IMR-90 (cell line): ENCODE measurements at regions not wholly inside any gene's neighbourhood (a gene's known extent, or its start where the extent isn't known, plus 50 kb on each side); places are given as distances from the start of the nearest gene placed in this dataset.
A peak's percentile ranks its signal among the peaks of the same experiment; 100 is the strongest.

ENCODE experiments used
- ATAC-seq: fragments of 200-7000 bp; cut with Tn5 transposase; 2 replicates; pipeline ENCODE4 v1.9.1; 2020; ENCODE audit warnings: low read depth, mild to moderate bottlenecking, moderate library complexity
- BruUV-seq: library from RNA; stranded (reverse); fragments of 400-500 nt; replicated peaks from 2 replicates; lab custom pipeline; 2021; lab: Mats Ljungman, UMichigan
- CTCF ChIA-PET: fragments of 300-600 bp; formaldehyde crosslinking; extraction: SDS; loops from one replicate; lab custom pipeline; 2021; ENCODE audit warnings: antibody characterized with exemption; lab: Yijun Ruan, JAX
- POLR2A ChIA-PET: fragments of 300-600 bp; sonication (Branson Sonifier 250); formaldehyde crosslinking; loops from one replicate; lab custom pipeline; 2022; ENCODE audit warnings: antibody characterized with exemption; ENCODE audit not compliant: unreplicated experiment; lab: Charles Lee
- DNase-seq: peaks from one replicate; pipeline ENCODE4 v3.0.0; 2013
- H2AFZ ChIP-seq: replicated peaks from 2 replicates; pipeline ENCODE3; 2013; ENCODE audit warnings: low read length, mild to moderate bottlenecking; ENCODE audit not compliant: poor library complexity
- H2AK5ac ChIP-seq: 2 replicates; pipeline ENCODE4 v1.6.1; 2013; ENCODE audit warnings: low read depth, low read length, inconsistent platforms
- H2AK9ac ChIP-seq: replicated peaks from 2 replicates; pipeline ENCODE3; 2013; ENCODE audit warnings: mild to moderate bottlenecking, low read depth, low read length, moderate library complexity; ENCODE audit not compliant: poor library complexity
- H2BK120ac ChIP-seq: 2 replicates; pipeline ENCODE4 v1.6.1; 2013; ENCODE audit warnings: low read depth, low read length, inconsistent platforms
- H2BK15ac ChIP-seq: 3 replicates; pipeline ENCODE4 v1.6.1; 2013; ENCODE audit warnings: low read depth, low read length, inconsistent platforms
- H2BK20ac ChIP-seq: 2 replicates; pipeline ENCODE4 v1.6.1; 2013; ENCODE audit warnings: low read depth, mild to moderate bottlenecking, inconsistent platforms, low read length, moderate library complexity
- H2BK5ac ChIP-seq: 2 replicates; pipeline ENCODE4 v1.6.1; 2013; ENCODE audit warnings: mild to moderate bottlenecking, low read depth, low read length, inconsistent platforms; ENCODE audit not compliant: poor library complexity, severe bottlenecking
- H3K14ac ChIP-seq: replicated peaks from 2 replicates; pipeline ENCODE4 v1.6.1; 2013; ENCODE audit warnings: low read depth, low read length, inconsistent platforms
- H3K18ac ChIP-seq: 2 replicates; pipeline ENCODE4 v1.6.1; 2013; ENCODE audit warnings: low read depth, low read length, control low read depth
- H3K23ac ChIP-seq: 2 replicates; pipeline ENCODE4 v1.6.1; 2013; ENCODE audit warnings: low read depth, low read length, inconsistent platforms
- H3K27ac ChIP-seq: 2 replicates; pipeline ENCODE4 v1.5.1; 2013; ENCODE audit warnings: mild to moderate bottlenecking, control low read depth, low read length; ENCODE audit not compliant: insufficient read depth
- H3K27me3 ChIP-seq: 2 replicates; pipeline ENCODE4 v1.6.1; 2013; ENCODE audit warnings: low read length; ENCODE audit not compliant: control insufficient read depth, insufficient read depth
- H3K36me3 ChIP-seq: 2 replicates; pipeline ENCODE4 v1.6.1; 2013; ENCODE audit warnings: low read length, mixed read lengths; ENCODE audit not compliant: control insufficient read depth, insufficient read depth
- H3K4ac ChIP-seq: 2 replicates; pipeline ENCODE4 v1.6.1; 2013; ENCODE audit warnings: low read depth, low read length, inconsistent platforms
- H3K4me1 ChIP-seq: 2 replicates; pipeline ENCODE4 v1.6.1; 2013; ENCODE audit warnings: low read length, mixed read lengths; ENCODE audit not compliant: control insufficient read depth, insufficient read depth
- H3K4me2 ChIP-seq: 2 replicates; pipeline ENCODE4 v1.6.1; 2013; ENCODE audit warnings: low read depth, mild to moderate bottlenecking, control low read depth, low read length, moderate library complexity
- H3K4me3 ChIP-seq: 2 replicates; pipeline ENCODE4 v1.5.1; 2013; ENCODE audit warnings: low read depth, mild to moderate bottlenecking, control low read depth, low read length, moderate library complexity; ENCODE audit not compliant: insufficient read depth
- H3K56ac ChIP-seq: 2 replicates; pipeline ENCODE4 v1.6.1; 2013; ENCODE audit warnings: low read length, inconsistent platforms; ENCODE audit not compliant: insufficient read depth; ENCODE audit errors: extremely low read depth
- H3K79me1 ChIP-seq, 2 experiments: 2 replicates each; pipeline ENCODE4 v1.6.1; 2013; ENCODE audit warnings: low read length in 2 of 2, inconsistent platforms in 1 of 2, low read depth in 1 of 2
- H3K9ac ChIP-seq: 2 replicates; pipeline ENCODE4 v1.6.1; 2013; ENCODE audit warnings: low read depth, low read length, control low read depth
- H3K9me1 ChIP-seq: 2 replicates; pipeline ENCODE4 v1.6.1; 2013; ENCODE audit warnings: low read length, inconsistent platforms; ENCODE audit not compliant: insufficient read depth
- H3K9me3 ChIP-seq: 2 replicates; pipeline ENCODE4 v1.6.1; 2013; ENCODE audit warnings: low read length; ENCODE audit not compliant: control insufficient read depth, insufficient read depth
- H4K20me1 ChIP-seq: 2 replicates; pipeline ENCODE4 v1.6.1; 2013; ENCODE audit warnings: low read length, inconsistent platforms; ENCODE audit not compliant: insufficient read depth
- H4K5ac ChIP-seq: 2 replicates; pipeline ENCODE4 v1.6.1; 2013; ENCODE audit warnings: mild to moderate bottlenecking, low read depth, low read length, control low read depth
- H4K8ac ChIP-seq, 2 experiments: 2 replicates each; pipeline ENCODE4 v1.6.1; 2013; ENCODE audit warnings: low read depth in 2 of 2, low read length in 2 of 2, control low read depth in 1 of 2, inconsistent platforms in 1 of 2
- H4K91ac ChIP-seq: 2 replicates; pipeline ENCODE4 v1.6.1; 2013; ENCODE audit warnings: low read depth, low read length, inconsistent platforms; ENCODE audit not compliant: insufficient read depth
- BHLHE40 ChIP-seq: fragments of 150-350 bp; IDR thresholded peaks from 2 replicates; pipeline ENCODE4 v1.6.1; 2016; ENCODE audit warnings: mild to moderate bottlenecking, low read depth, low read length
- CEBPB ChIP-seq: IDR thresholded peaks from 2 replicates; pipeline ENCODE4 v1.6.1; 2012; ENCODE audit warnings: low read depth, low read length, improper control_type of control experiment
- CHD1 ChIP-seq: IDR thresholded peaks from 2 replicates; pipeline ENCODE4 v1.6.1; 2012; ENCODE audit warnings: low read depth, low read length, improper control_type of control experiment
- FOS ChIP-seq: fragments of 150-350 bp; IDR thresholded peaks from 2 replicates; pipeline ENCODE4 v1.6.1; 2016; ENCODE audit warnings: low read depth, low read length
- MAFK ChIP-seq: IDR thresholded peaks from 2 replicates; pipeline ENCODE4 v1.6.1; 2012; ENCODE audit warnings: low read depth, low read length, improper control_type of control experiment
- MAZ ChIP-seq: IDR thresholded peaks from 2 replicates; pipeline ENCODE4 v1.6.1; 2012; ENCODE audit warnings: low read depth, mild to moderate bottlenecking, low read length, improper control_type of control experiment, moderate library complexity, borderline replicate concordance
- MXI1 ChIP-seq: IDR thresholded peaks from 2 replicates; pipeline ENCODE4 v1.6.1; 2012; ENCODE audit warnings: low read depth, mild to moderate bottlenecking, low read length, moderate library complexity, borderline replicate concordance
- NFE2L2 ChIP-seq: fragments of 150-350 bp; IDR thresholded peaks from 2 replicates; pipeline ENCODE4 v1.6.1; 2016; ENCODE audit warnings: low read depth, mild to moderate bottlenecking, low read length
- RCOR1 ChIP-seq: IDR thresholded peaks from 2 replicates; pipeline ENCODE4 v1.6.1; 2012; ENCODE audit warnings: mild to moderate bottlenecking, low read length, improper control_type of control experiment; ENCODE audit not compliant: insufficient replicate concordance
- RFX5 ChIP-seq: IDR thresholded peaks from 2 replicates; pipeline ENCODE4 v1.8.0; 2012; ENCODE audit warnings: low read depth, mild to moderate bottlenecking, low read length, moderate library complexity
- SMC3 ChIP-seq: fragments of 150-350 bp; IDR thresholded peaks from 2 replicates; pipeline ENCODE4 v1.6.1; 2016; ENCODE audit warnings: low read depth, mild to moderate bottlenecking, antibody characterized with exemption, low read length, moderate library complexity
- WGBS, 2 experiments: methylation state at CpG; one replicate each; pipeline versions ENCODE4 v1.1.5 to v1.1.7; 2013; ENCODE audit warnings: missing lambda C conversion rate in 2 of 2; ENCODE audit not compliant: insufficient read length in 1 of 2; ENCODE audit errors: extremely low coverage in 2 of 2; 5-methylcytosine and 5-hydroxymethylcytosine counted together
- dilution Hi-C: fragments of 300-500 bp; cut with HindIII; formaldehyde crosslinking; loops from one replicate; pipeline ENCODE4 v1.14.3; 2018; ENCODE audit warnings: low sequenced_read_pairs; ENCODE audit not compliant: unreplicated experiment
- in situ Hi-C: fragments of 300-500 bp; cut with MboI; formaldehyde crosslinking; loops from 3 replicates; pipeline ENCODE4 v1.14.3; 2019; ENCODE audit warnings: low sequenced_read_pairs, inconsistent platforms, mixed read lengths
- intact Hi-C: fragments of 100-400 bp; cut with micrococcal nuclease; formaldehyde crosslinking; loops from 2 replicates; pipeline ENCODE4 v1.10.0; 2022
- TF ChIP-seq, protein P1 (sequence below): conservative IDR thresholded peaks from 2 replicates; pipeline ENCODE4 v1.5.1; 2012; ENCODE audit warnings: mild to moderate bottlenecking, low read depth, low read length, improper control_type of control experiment
- TF ChIP-seq, protein P2 (sequence below): fragments of 150-350 bp; IDR thresholded peaks from 2 replicates; pipeline ENCODE4 v1.6.1; 2017; ENCODE audit warnings: mild to moderate bottlenecking, antibody characterized with exemption, low read length, low read depth

DNA sequence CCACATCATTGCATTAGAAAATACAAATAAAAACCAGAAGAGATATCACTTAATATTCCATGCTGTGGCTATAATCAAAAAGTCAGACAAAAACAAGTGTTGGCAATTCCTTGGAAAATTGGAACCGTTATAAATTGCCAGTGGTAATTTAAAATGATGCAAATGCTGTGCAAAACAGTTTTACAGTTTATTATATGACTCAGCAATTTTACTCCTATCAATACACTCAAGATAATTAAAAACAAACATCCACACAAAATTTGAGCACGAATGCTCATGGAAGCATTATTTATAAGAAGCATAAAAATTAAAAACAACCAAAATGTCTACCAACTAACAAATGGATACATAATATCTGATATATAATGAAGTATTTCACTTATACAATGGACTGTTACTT lies 728.8 kb downstream of the CBLN2 start:
- peaks cover 5% of the 10 kb centered on the region; the same call in 1 of the 2 replicates for H3K9me3 ChIP-seq
- H3K4me3 ChIP-seq, result no peak overlapping the region
- no peak for ATAC-seq
- no peak overlapping the region for H3K4ac ChIP-seq
- H3K27ac ChIP-seq, result no peak overlapping the region
- H3K36me3 ChIP-seq, result no peaks in the 10 kb centered on the region
- no peaks in the 10 kb centered on the region for H4K20me1 ChIP-seq
- no peak overlapping the region for H4K91ac ChIP-seq
- H3K9me1 ChIP-seq, result no peaks in the 10 kb centered on the region
- WGBS, 2 experiments, result no CpG with 5 or more reads among the region's 2 CpGs
- H3K79me1 ChIP-seq, result no peaks in the 10 kb centered on the region
- CTCF ChIA-PET, result no interaction called here
- H2BK20ac ChIP-seq, result no peak overlapping the region
- H4K8ac ChIP-seq, result no peak overlapping the region
- dilution Hi-C loops, result no loop called here
- H3K23ac ChIP-seq, result no peak overlapping the region
- H4K5ac ChIP-seq, result no peak overlapping the region
- H2AFZ ChIP-seq, result no peak overlapping the region
- H2BK120ac ChIP-seq, result no peak overlapping the region
- H2BK15ac ChIP-seq, result no peak overlapping the region
- no peak for DNase-seq
- H3K9ac ChIP-seq, result no peak overlapping the region
- no peak overlapping the region for H2AK5ac ChIP-seq
- H3K56ac ChIP-seq, result no peak overlapping the region
- no peak overlapping the region for H3K14ac ChIP-seq
- TF ChIP-seq FOS, result no peak
- TF ChIP-seq SMC3, result no peak
- TF ChIP-seq CEBPB, result no peak
- peak; percentile 88 for TF ChIP-seq NFE2L2
- TF ChIP-seq MAZ, result no peak
- TF ChIP-seq, protein P1, sequence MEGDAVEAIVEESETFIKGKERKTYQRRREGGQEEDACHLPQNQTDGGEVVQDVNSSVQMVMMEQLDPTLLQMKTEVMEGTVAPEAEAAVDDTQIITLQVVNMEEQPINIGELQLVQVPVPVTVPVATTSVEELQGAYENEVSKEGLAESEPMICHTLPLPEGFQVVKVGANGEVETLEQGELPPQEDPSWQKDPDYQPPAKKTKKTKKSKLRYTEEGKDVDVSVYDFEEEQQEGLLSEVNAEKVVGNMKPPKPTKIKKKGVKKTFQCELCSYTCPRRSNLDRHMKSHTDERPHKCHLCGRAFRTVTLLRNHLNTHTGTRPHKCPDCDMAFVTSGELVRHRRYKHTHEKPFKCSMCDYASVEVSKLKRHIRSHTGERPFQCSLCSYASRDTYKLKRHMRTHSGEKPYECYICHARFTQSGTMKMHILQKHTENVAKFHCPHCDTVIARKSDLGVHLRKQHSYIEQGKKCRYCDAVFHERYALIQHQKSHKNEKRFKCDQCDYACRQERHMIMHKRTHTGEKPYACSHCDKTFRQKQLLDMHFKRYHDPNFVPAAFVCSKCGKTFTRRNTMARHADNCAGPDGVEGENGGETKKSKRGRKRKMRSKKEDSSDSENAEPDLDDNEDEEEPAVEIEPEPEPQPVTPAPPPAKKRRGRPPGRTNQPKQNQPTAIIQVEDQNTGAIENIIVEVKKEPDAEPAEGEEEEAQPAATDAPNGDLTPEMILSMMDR, result no peak
- no peak for TF ChIP-seq BHLHE40
- TF ChIP-seq RCOR1, result no peak
- TF ChIP-seq MXI1, result no peak
- TF ChIP-seq MAFK, result peak; percentile 89
- TF ChIP-seq RFX5, result no peak
- no peak for TF ChIP-seq CHD1
- TF ChIP-seq, protein P2, sequence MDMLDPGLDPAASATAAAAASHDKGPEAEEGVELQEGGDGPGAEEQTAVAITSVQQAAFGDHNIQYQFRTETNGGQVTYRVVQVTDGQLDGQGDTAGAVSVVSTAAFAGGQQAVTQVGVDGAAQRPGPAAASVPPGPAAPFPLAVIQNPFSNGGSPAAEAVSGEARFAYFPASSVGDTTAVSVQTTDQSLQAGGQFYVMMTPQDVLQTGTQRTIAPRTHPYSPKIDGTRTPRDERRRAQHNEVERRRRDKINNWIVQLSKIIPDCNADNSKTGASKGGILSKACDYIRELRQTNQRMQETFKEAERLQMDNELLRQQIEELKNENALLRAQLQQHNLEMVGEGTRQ, result no peak
- H3K27me3 ChIP-seq, result no peaks in the 10 kb centered on the region
- intact Hi-C loops, result no loop called here
- in situ Hi-C loops, result no loop called here
- H3K18ac ChIP-seq, result no peak overlapping the region
- POLR2A ChIA-PET, result no interaction called here
- no peak overlapping the region for H2BK5ac ChIP-seq
- no peak overlapping the region for H3K4me2 ChIP-seq
- no peak overlapping the region for H2AK9ac ChIP-seq
- no TSS peak for BruUV-seq
- H3K4me1 ChIP-seq, result no peaks in the 10 kb centered on the region
